ENCODE measurements at regions not wholly inside any gene's neighbourhood (a gene's known extent, or its start where the extent isn't known, plus 50 kb on each side); places are given as distances from the start of the nearest gene placed in this dataset.
"Not testable (repeated sequence)": the region's sequence is repeated elsewhere in the genome, so short reads cannot be mapped to it uniquely, and the experiment has no call there.

- WGBS, 4 donors = 65 to 77% (median 70%) methylated on average over 3 of the region's 3 CpGs
- Histone ChIP-seq H3K27ac (no peak overlapping the region), H3K27me3 (no peaks in the 10 kb centered on the region), H3K4me3 (no peak overlapping the region), H3K4me1 (replicated peaks in 1 of 2) (no peaks in the 10 kb centered on the region), H3K9me3 (replicated peaks in 1 of 3) (no peaks in the 10 kb centered on the region), H3K36me3 (replicated peaks in 1 of 2) (no peaks in the 10 kb centered on the region)
- intact Hi-C loops (cut with DNase I) = no loop called here
- no peak for DNase-seq
- no peak for TF ChIP-seq CTCF (IDR thresholded peaks at IDR 0.05)
- TF ChIP-seq POLR2A (IDR thresholded peaks at IDR 0.05) = no peak
Observed at GRCh38 chr3:94500146-94500545, 437.3 kb downstream of the NSUN3 start.

GRCh38 chr3:94507354-94507753, 444.5 kb downstream of the NSUN3 start:
- H3K27ac ChIP-seq; intact Hi-C loops (cut with DNase I); H3K27me3 ChIP-seq; H3K9me3 ChIP-seq (replicated peaks in 1 of 3); DNase-seq; H3K4me1 ChIP-seq (replicated peaks in 1 of 2); H3K4me3 ChIP-seq; H3K36me3 ChIP-seq (replicated peaks in 1 of 2): not testable (repeated sequence)
- WGBS, 4 donors = 90 to 97% (median 95%) methylated on average over 25 of the region's 25 CpGs

- no peak for TF ChIP-seq POLR2A (IDR thresholded peaks at IDR 0.05)
- TF ChIP-seq CTCF (IDR thresholded peaks at IDR 0.05) = no peak
- H3K27ac ChIP-seq = no peak overlapping the region
- no peaks in the 10 kb centered on the region for H3K36me3 ChIP-seq (replicated peaks in 1 of 2)
- WGBS, 4 donors = 47 to 67% (median 56%) methylated on average over 3 of the region's 3 CpGs
- H3K27me3 ChIP-seq = no peaks in the 10 kb centered on the region
- no peaks in the 10 kb centered on the region for H3K4me1 ChIP-seq (replicated peaks in 1 of 2)
- intact Hi-C loops (cut with DNase I) = no loop called here
- H3K4me3 ChIP-seq = no peak overlapping the region
- no peaks in the 10 kb centered on the region for H3K9me3 ChIP-seq (replicated peaks in 1 of 3)
- DNase-seq = no peak
Observed at GRCh38 chr3:94512876-94513275, 450.0 kb downstream of the NSUN3 start.

GRCh38 chr3:94513600-94513999, 450.7 kb downstream of the NSUN3 start:
- no peak for DNase-seq
- Histone ChIP-seq H3K36me3 (replicated peaks in 1 of 2) (no peaks in the 10 kb centered on the region), H3K4me3 (no peak overlapping the region), H3K27ac (no peak overlapping the region), H3K27me3 (no peaks in the 10 kb centered on the region), H3K4me1 (replicated peaks in 1 of 2) (no peaks in the 10 kb centered on the region), H3K9me3 (replicated peaks in 1 of 3) (no peaks in the 10 kb centered on the region)
- TF ChIP-seq CTCF (IDR thresholded peaks at IDR 0.05) (no peak), POLR2A (IDR thresholded peaks at IDR 0.05) (no peak)
- WGBS, 4 donors = 80 to 86% (median 83%) methylated on average over 2 of the region's 2 CpGs
- intact Hi-C loops (cut with DNase I) = no loop called here

- no peak for TF ChIP-seq POLR2A (IDR thresholded peaks at IDR 0.05)
- no peak for TF ChIP-seq CTCF (IDR thresholded peaks at IDR 0.05)
- no peak overlapping the region for H3K27ac ChIP-seq
- intact Hi-C loops (cut with DNase I) = no loop called here
- no peaks in the 10 kb centered on the region for H3K27me3 ChIP-seq
- no peaks in the 10 kb centered on the region for H3K36me3 ChIP-seq (replicated peaks in 1 of 2)
- 61 to 79% (median 63%) methylated on average over 2 of the region's 2 CpGs for WGBS, 4 donors
- H3K4me3 ChIP-seq = no peak overlapping the region
- H3K9me3 ChIP-seq (replicated peaks in 1 of 3) = no peaks in the 10 kb centered on the region
- DNase-seq = no peak
- no peaks in the 10 kb centered on the region for H3K4me1 ChIP-seq (replicated peaks in 1 of 2)
Observed at GRCh38 chr3:94515983-94516382, 453.1 kb downstream of the NSUN3 start.
